ENCODE measurements at regions not wholly inside any gene's neighbourhood (a gene's known extent, or its start where the extent isn't known, plus 50 kb on each side); places are given as distances from the start of the nearest gene placed in this dataset.

DNA sequence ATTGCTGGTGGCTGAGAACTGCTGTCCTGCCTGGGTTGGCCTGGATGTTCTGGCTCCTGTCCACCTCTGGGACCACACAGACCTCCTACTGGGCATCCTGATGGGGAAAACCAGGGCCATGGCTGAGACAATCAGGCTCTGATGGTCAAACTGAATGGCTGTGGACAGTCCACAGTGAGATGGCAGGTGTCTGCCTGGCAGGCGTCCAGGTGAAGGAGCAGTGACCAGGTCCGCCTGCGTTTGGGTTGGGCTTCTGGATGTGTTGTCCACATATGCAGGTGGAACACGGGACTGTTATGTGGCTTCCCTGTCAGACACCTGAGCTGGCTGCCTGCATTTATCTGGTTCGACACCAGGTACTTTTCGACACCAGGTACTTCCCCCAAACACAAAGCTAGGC lies 241.7 kb downstream of the BUB3 start:
- TF ChIP-seq, protein P1, sequence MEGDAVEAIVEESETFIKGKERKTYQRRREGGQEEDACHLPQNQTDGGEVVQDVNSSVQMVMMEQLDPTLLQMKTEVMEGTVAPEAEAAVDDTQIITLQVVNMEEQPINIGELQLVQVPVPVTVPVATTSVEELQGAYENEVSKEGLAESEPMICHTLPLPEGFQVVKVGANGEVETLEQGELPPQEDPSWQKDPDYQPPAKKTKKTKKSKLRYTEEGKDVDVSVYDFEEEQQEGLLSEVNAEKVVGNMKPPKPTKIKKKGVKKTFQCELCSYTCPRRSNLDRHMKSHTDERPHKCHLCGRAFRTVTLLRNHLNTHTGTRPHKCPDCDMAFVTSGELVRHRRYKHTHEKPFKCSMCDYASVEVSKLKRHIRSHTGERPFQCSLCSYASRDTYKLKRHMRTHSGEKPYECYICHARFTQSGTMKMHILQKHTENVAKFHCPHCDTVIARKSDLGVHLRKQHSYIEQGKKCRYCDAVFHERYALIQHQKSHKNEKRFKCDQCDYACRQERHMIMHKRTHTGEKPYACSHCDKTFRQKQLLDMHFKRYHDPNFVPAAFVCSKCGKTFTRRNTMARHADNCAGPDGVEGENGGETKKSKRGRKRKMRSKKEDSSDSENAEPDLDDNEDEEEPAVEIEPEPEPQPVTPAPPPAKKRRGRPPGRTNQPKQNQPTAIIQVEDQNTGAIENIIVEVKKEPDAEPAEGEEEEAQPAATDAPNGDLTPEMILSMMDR (IDR thresholded peaks at IDR 0.05) = no peak
- TF ChIP-seq POLR2A (IDR thresholded peaks at IDR 0.05) (no peak), POLR2AphosphoS5 (IDR thresholded peaks at IDR 0.05; ENCODE audit: insufficient read depth in 1 of 2, low read depth in 1 of 2) (no peak)

Data from vagina (tissue), 2 donors.